GM12878 (cell line): ENCODE measurements at regions not wholly inside any gene's neighbourhood (a gene's known extent, or its start where the extent isn't known, plus 50 kb on each side); places are given as distances from the start of the nearest gene placed in this dataset.

ENCODE experiments used
- ATAC-seq: fragments of 200-7000 bp; cut with Tn5 transposase; 3 replicates; pipeline ENCODE4 v1.9.1; 2020; ENCODE audit warnings: mild to moderate bottlenecking, moderate library complexity
- BruUV-seq: library from RNA; stranded (reverse); fragments of 400-500 nt; replicated peaks from 2 replicates; lab custom pipeline; 2021; lab: Mats Ljungman, UMichigan
- CTCF ChIA-PET: fragments of 300-600 bp; sonication (Branson Sonifier 250); formaldehyde crosslinking; extraction: SDS; loops from one replicate; lab custom pipeline; 2021; ENCODE audit warnings: inconsistent platforms; lab: Yijun Ruan, JAX
- POLR2A ChIA-PET: fragments of 350-600 bp; formaldehyde crosslinking; extraction: SDS; loops from one replicate; lab custom pipeline; 2021; ENCODE audit warnings: inconsistent platforms; lab: Charles Lee
- RAD21 ChIA-PET: fragments of 300-600 bp; sonication (Branson Sonifier 250); formaldehyde crosslinking; loops from one replicate; lab custom pipeline; 2023; ENCODE audit warnings: antibody characterized with exemption; ENCODE audit not compliant: unreplicated experiment; lab: Charles Lee
- SMC1A ChIA-PET: fragments of 300-600 bp; sonication (Branson Sonifier 250); formaldehyde crosslinking; loops from one replicate; lab custom pipeline; 2023; ENCODE audit not compliant: unreplicated experiment, uncharacterized antibody; lab: Charles Lee
- DNase-seq: peaks from one replicate; pipeline ENCODE4 v3.0.0-alpha.2; 2011; ENCODE audit warnings: low read depth, low spot score
- FAIRE-seq: peaks from 3 replicates; lab custom pipeline; 2011; peaks lifted over from hg19 to GRCh38; lab: Jason Lieb, UNC
- H2AFZ ChIP-seq: 2 replicates; pipeline ENCODE4 v1.6.0; 2011; ENCODE audit warnings: low read depth, low read length, control low read depth; ENCODE audit not compliant: control insufficient read depth
- H3K27ac ChIP-seq: 2 replicates; pipeline ENCODE4 v1.5.1; 2011; ENCODE audit warnings: control low read depth; ENCODE audit not compliant: control insufficient read depth, insufficient read depth
- H3K27me3 ChIP-seq, 2 experiments: replicated peaks in 1 of 2; 2 replicates each; pipeline versions ENCODE4 v1.6.0 to v1.6.1; 2011; ENCODE audit warnings: low read length in 1 of 2; ENCODE audit not compliant: control insufficient read depth in 2 of 2, insufficient read depth in 2 of 2
- H3K36me3 ChIP-seq, 2 experiments: 2 replicates each; pipeline ENCODE4 v1.5.1; 2011; ENCODE audit warnings: low read length in 1 of 2; ENCODE audit not compliant: control insufficient read depth in 2 of 2, insufficient read depth in 2 of 2
- H3K4me1 ChIP-seq: 2 replicates; pipeline ENCODE4 v1.6.1; 2011; ENCODE audit warnings: mild to moderate bottlenecking, low read length, moderate library complexity, mixed read lengths; ENCODE audit not compliant: control insufficient read depth, insufficient read depth
- H3K4me2 ChIP-seq: 2 replicates; pipeline ENCODE4 v1.6.0; 2011; ENCODE audit warnings: control low read depth; ENCODE audit not compliant: control insufficient read depth, insufficient read depth
- H3K4me3 ChIP-seq: fragments of 200-600 bp; sonication (generic); 2 replicates; pipeline ENCODE4 v1.5.1; 2016
- H3K79me2 ChIP-seq: 2 replicates; pipeline ENCODE4 v1.6.0; 2011; ENCODE audit warnings: low read length; ENCODE audit not compliant: control insufficient read depth, insufficient read depth
- H3K9ac ChIP-seq: 2 replicates; pipeline ENCODE4 v1.8.0; 2011; ENCODE audit warnings: low read length, control low read depth, mixed read lengths; ENCODE audit not compliant: control insufficient read depth, insufficient read depth
- H3K9me3 ChIP-seq: replicated peaks from 3 replicates; pipeline ENCODE4 v1.5.1; 2011; ENCODE audit warnings: mild to moderate bottlenecking, low read length; ENCODE audit not compliant: control insufficient read depth, insufficient read depth
- H4K20me1 ChIP-seq: 2 replicates; pipeline ENCODE4 v1.6.0; 2011; ENCODE audit not compliant: control insufficient read depth, insufficient read depth
- ATF7 ChIP-seq: fragments of 450-650 bp; IDR thresholded peaks from 2 replicates; pipeline ENCODE4 v1.6.1; 2016; ENCODE audit warnings: low read depth, mild to moderate bottlenecking
- BACH1 ChIP-seq: fragments of 450-650 bp; IDR thresholded peaks from 2 replicates; pipeline ENCODE4 v1.6.1; 2017; ENCODE audit warnings: mild to moderate bottlenecking, borderline replicate concordance
- CEBPB ChIP-seq, 2 experiments: fragments of 150-350 bp in 1 of 2; IDR thresholded peaks; 2 replicates each; pipeline ENCODE4 v1.6.1; 2012 to 2014; ENCODE audit warnings: low read depth in 2 of 2, low read length in 2 of 2, borderline replicate concordance in 1 of 2, inconsistent platforms in 1 of 2
- CUX1 ChIP-seq: IDR thresholded peaks from 2 replicates; pipeline ENCODE4 v1.6.1; 2012; ENCODE audit warnings: improper control_type of control experiment, low read depth, low read length; ENCODE audit not compliant: insufficient replicate concordance
- FOS ChIP-seq: IDR thresholded peaks from 3 replicates; pipeline ENCODE4 v1.6.1; 2011; ENCODE audit warnings: borderline replicate concordance; ENCODE audit not compliant: insufficient read length; ENCODE audit errors: extremely low read depth
- NBN ChIP-seq: fragments of 450-650 bp; IDR thresholded peaks from 2 replicates; pipeline ENCODE4 v1.6.1; 2016
- SMAD5 ChIP-seq: IDR thresholded peaks from 2 replicates; pipeline ENCODE4 v1.6.1; 2016; ENCODE audit warnings: antibody characterized with exemption, low read depth
- TCF7 ChIP-seq: IDR thresholded peaks from 2 replicates; pipeline ENCODE4 v1.6.1; 2014; ENCODE audit warnings: antibody characterized with exemption, borderline replicate concordance
- ZBED1 ChIP-seq: IDR thresholded peaks from 2 replicates; pipeline ENCODE4 v1.6.1; 2016; ENCODE audit warnings: borderline replicate concordance
- WGBS: methylation state at CpG from one replicate; pipeline ENCODE4 v1.1.6; 2016; ENCODE audit warnings: low lambda C conversion rate; ENCODE audit not compliant: insufficient replicate concordance, insufficient coverage; ENCODE audit errors: missing lambda C conversion rate; 5-methylcytosine and 5-hydroxymethylcytosine counted together
- in situ Hi-C: fragments of 300-500 bp; cut with MboI; formaldehyde crosslinking; loops from 9 replicates; pipeline ENCODE4 v1.14.3; 2018; ENCODE audit warnings: mixed read lengths
- intact Hi-C: fragments of 100-400 bp; cut with micrococcal nuclease; formaldehyde crosslinking; loops from one replicate; pipeline ENCODE4 v1.14.2; 2022; ENCODE audit not compliant: unreplicated experiment
- TF ChIP-seq, protein P1 (sequence below): fragments of 450-650 bp; IDR thresholded peaks from 2 replicates; pipeline ENCODE4 v1.6.1; 2016; ENCODE audit warnings: mild to moderate bottlenecking, moderate library complexity, borderline replicate concordance

GRCh38 chr2:16134436-16135165 is 194.3 kb downstream of the MYCN start (continued):
- no peak for TF ChIP-seq ZBED1
- TF ChIP-seq BACH1, result no peak
- TF ChIP-seq CUX1, result no peak
- no peak for TF ChIP-seq FOS
- TF ChIP-seq CEBPB (IDR thresholded peaks at IDR 0.05; ENCODE audit: borderline replicate concordance in 1 of 2, low read depth in 2 of 2, low read length in 2 of 2), result no peak
- TF ChIP-seq ATF7, result no peak

DNA sequence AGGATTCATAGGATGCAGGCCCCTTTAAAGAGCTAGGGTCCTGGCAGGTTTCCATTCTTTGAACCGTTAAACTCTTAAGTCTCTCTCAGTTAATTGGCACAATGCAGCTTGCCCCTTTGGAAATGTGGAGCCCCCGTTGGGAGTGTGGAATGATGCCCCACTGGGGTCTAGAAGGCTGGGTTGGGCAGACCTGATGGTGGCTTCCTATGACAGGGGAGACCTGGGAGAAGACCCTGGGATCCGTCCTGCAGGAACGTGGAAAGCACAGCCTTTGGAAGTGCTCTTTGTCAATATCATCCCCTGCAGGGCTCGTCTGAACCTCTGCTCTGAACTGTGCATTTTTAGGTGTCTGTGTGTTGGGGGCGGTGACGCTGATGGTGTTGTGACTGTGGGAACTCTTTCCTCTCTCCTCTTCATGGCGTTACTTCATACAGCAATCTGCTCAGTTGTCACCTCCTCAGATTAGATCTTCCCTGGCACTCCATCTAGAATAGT is 190.6 kb downstream of the MYCN start:
- Histone ChIP-seq H3K36me3 (no peaks in the 10 kb centered on the region), H3K9me3 (no peaks in the 10 kb centered on the region), H3K4me1 (no peaks in the 10 kb centered on the region), H3K4me3 (no peak overlapping the region), H3K27ac (no peak overlapping the region), H3K9ac (no peak overlapping the region), H3K27me3 (no peaks in the 10 kb centered on the region), H3K79me2 (no peaks in the 10 kb centered on the region), H3K4me2 (no peak overlapping the region), H4K20me1 (no peaks in the 10 kb centered on the region), H2AFZ (no peak overlapping the region)
- intact Hi-C loops (no loop called here), in situ Hi-C loops (no loop called here)
- FAIRE-seq, result no peak
- DNase-seq, result no peak
- no peak for ATAC-seq
- 61% methylated on average over 8 of the region's 8 CpGs for WGBS
- SMC1A ChIA-PET, result no interaction called here
- no TSS peak for BruUV-seq
- POLR2A ChIA-PET, result no interaction called here
- CTCF ChIA-PET, result no interaction called here
- RAD21 ChIA-PET, result no interaction called here
- TF ChIP-seq NBN (no peak), TCF7 (no peak), SMAD5 (no peak)
- TF ChIP-seq, protein P1, sequence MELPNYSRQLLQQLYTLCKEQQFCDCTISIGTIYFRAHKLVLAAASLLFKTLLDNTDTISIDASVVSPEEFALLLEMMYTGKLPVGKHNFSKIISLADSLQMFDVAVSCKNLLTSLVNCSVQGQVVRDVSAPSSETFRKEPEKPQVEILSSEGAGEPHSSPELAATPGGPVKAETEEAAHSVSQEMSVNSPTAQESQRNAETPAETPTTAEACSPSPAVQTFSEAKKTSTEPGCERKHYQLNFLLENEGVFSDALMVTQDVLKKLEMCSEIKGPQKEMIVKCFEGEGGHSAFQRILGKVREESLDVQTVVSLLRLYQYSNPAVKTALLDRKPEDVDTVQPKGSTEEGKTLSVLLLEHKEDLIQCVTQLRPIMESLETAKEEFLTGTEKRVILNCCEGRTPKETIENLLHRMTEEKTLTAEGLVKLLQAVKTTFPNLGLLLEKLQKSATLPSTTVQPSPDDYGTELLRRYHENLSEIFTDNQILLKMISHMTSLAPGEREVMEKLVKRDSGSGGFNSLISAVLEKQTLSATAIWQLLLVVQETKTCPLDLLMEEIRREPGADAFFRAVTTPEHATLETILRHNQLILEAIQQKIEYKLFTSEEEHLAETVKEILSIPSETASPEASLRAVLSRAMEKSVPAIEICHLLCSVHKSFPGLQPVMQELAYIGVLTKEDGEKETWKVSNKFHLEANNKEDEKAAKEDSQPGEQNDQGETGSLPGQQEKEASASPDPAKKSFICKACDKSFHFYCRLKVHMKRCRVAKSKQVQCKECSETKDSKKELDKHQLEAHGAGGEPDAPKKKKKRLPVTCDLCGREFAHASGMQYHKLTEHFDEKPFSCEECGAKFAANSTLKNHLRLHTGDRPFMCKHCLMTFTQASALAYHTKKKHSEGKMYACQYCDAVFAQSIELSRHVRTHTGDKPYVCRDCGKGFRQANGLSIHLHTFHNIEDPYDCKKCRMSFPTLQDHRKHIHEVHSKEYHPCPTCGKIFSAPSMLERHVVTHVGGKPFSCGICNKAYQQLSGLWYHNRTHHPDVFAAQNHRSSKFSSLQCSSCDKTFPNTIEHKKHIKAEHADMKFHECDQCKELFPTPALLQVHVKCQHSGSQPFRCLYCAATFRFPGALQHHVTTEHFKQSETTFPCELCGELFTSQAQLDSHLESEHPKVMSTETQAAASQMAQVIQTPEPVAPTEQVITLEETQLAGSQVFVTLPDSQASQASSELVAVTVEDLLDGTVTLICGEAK, result no peak
